IMR-90 (cell line): ENCODE measurements at regions not wholly inside any gene's neighbourhood (a gene's known extent, or its start where the extent isn't known, plus 50 kb on each side); places are given as distances from the start of the nearest gene placed in this dataset.

Source experiments
- ATAC-seq: fragments of 200-7000 bp; cut with Tn5 transposase; 2 replicates; pipeline ENCODE4 v1.9.1; 2020; ENCODE audit warnings: low read depth, mild to moderate bottlenecking, moderate library complexity
- BruUV-seq: library from RNA; stranded (reverse); fragments of 400-500 nt; replicated peaks from 2 replicates; lab custom pipeline; 2021; lab: Mats Ljungman, UMichigan
- CTCF ChIA-PET: fragments of 300-600 bp; formaldehyde crosslinking; extraction: SDS; loops from one replicate; lab custom pipeline; 2021; ENCODE audit warnings: antibody characterized with exemption; lab: Yijun Ruan, JAX
- POLR2A ChIA-PET: fragments of 300-600 bp; sonication (Branson Sonifier 250); formaldehyde crosslinking; loops from one replicate; lab custom pipeline; 2022; ENCODE audit warnings: antibody characterized with exemption; ENCODE audit not compliant: unreplicated experiment; lab: Charles Lee
- DNase-seq: peaks from one replicate; pipeline ENCODE4 v3.0.0; 2013
- H2AFZ ChIP-seq: replicated peaks from 2 replicates; pipeline ENCODE3; 2013; ENCODE audit warnings: low read length, mild to moderate bottlenecking; ENCODE audit not compliant: poor library complexity
- H2AK5ac ChIP-seq: 2 replicates; pipeline ENCODE4 v1.6.1; 2013; ENCODE audit warnings: low read depth, low read length, inconsistent platforms
- H2AK9ac ChIP-seq: replicated peaks from 2 replicates; pipeline ENCODE3; 2013; ENCODE audit warnings: mild to moderate bottlenecking, low read depth, low read length, moderate library complexity; ENCODE audit not compliant: poor library complexity
- H2BK120ac ChIP-seq: 2 replicates; pipeline ENCODE4 v1.6.1; 2013; ENCODE audit warnings: low read depth, low read length, inconsistent platforms
- H2BK15ac ChIP-seq: 3 replicates; pipeline ENCODE4 v1.6.1; 2013; ENCODE audit warnings: low read depth, low read length, inconsistent platforms
- H2BK20ac ChIP-seq: 2 replicates; pipeline ENCODE4 v1.6.1; 2013; ENCODE audit warnings: low read depth, mild to moderate bottlenecking, inconsistent platforms, low read length, moderate library complexity
- H2BK5ac ChIP-seq: 2 replicates; pipeline ENCODE4 v1.6.1; 2013; ENCODE audit warnings: mild to moderate bottlenecking, low read depth, low read length, inconsistent platforms; ENCODE audit not compliant: poor library complexity, severe bottlenecking
- H3K14ac ChIP-seq: replicated peaks from 2 replicates; pipeline ENCODE4 v1.6.1; 2013; ENCODE audit warnings: low read depth, low read length, inconsistent platforms
- H3K18ac ChIP-seq: 2 replicates; pipeline ENCODE4 v1.6.1; 2013; ENCODE audit warnings: low read depth, low read length, control low read depth
- H3K23ac ChIP-seq: 2 replicates; pipeline ENCODE4 v1.6.1; 2013; ENCODE audit warnings: low read depth, low read length, inconsistent platforms
- H3K27ac ChIP-seq: 2 replicates; pipeline ENCODE4 v1.5.1; 2013; ENCODE audit warnings: mild to moderate bottlenecking, control low read depth, low read length; ENCODE audit not compliant: insufficient read depth
- H3K27me3 ChIP-seq: 2 replicates; pipeline ENCODE4 v1.6.1; 2013; ENCODE audit warnings: low read length; ENCODE audit not compliant: control insufficient read depth, insufficient read depth
- H3K36me3 ChIP-seq: 2 replicates; pipeline ENCODE4 v1.6.1; 2013; ENCODE audit warnings: low read length, mixed read lengths; ENCODE audit not compliant: control insufficient read depth, insufficient read depth
- H3K4ac ChIP-seq: 2 replicates; pipeline ENCODE4 v1.6.1; 2013; ENCODE audit warnings: low read depth, low read length, inconsistent platforms
- H3K4me1 ChIP-seq: 2 replicates; pipeline ENCODE4 v1.6.1; 2013; ENCODE audit warnings: low read length, mixed read lengths; ENCODE audit not compliant: control insufficient read depth, insufficient read depth
- H3K4me2 ChIP-seq: 2 replicates; pipeline ENCODE4 v1.6.1; 2013; ENCODE audit warnings: low read depth, mild to moderate bottlenecking, control low read depth, low read length, moderate library complexity
- H3K4me3 ChIP-seq: 2 replicates; pipeline ENCODE4 v1.5.1; 2013; ENCODE audit warnings: low read depth, mild to moderate bottlenecking, control low read depth, low read length, moderate library complexity; ENCODE audit not compliant: insufficient read depth
- H3K56ac ChIP-seq: 2 replicates; pipeline ENCODE4 v1.6.1; 2013; ENCODE audit warnings: low read length, inconsistent platforms; ENCODE audit not compliant: insufficient read depth; ENCODE audit errors: extremely low read depth
- H3K79me1 ChIP-seq, 2 experiments: 2 replicates each; pipeline ENCODE4 v1.6.1; 2013; ENCODE audit warnings: low read length in 2 of 2, inconsistent platforms in 1 of 2, low read depth in 1 of 2
- H3K9ac ChIP-seq: 2 replicates; pipeline ENCODE4 v1.6.1; 2013; ENCODE audit warnings: low read depth, low read length, control low read depth
- H3K9me1 ChIP-seq: 2 replicates; pipeline ENCODE4 v1.6.1; 2013; ENCODE audit warnings: low read length, inconsistent platforms; ENCODE audit not compliant: insufficient read depth
- H3K9me3 ChIP-seq: 2 replicates; pipeline ENCODE4 v1.6.1; 2013; ENCODE audit warnings: low read length; ENCODE audit not compliant: control insufficient read depth, insufficient read depth
- H4K20me1 ChIP-seq: 2 replicates; pipeline ENCODE4 v1.6.1; 2013; ENCODE audit warnings: low read length, inconsistent platforms; ENCODE audit not compliant: insufficient read depth
- H4K5ac ChIP-seq: 2 replicates; pipeline ENCODE4 v1.6.1; 2013; ENCODE audit warnings: mild to moderate bottlenecking, low read depth, low read length, control low read depth
- H4K8ac ChIP-seq, 2 experiments: 2 replicates each; pipeline ENCODE4 v1.6.1; 2013; ENCODE audit warnings: low read depth in 2 of 2, low read length in 2 of 2, control low read depth in 1 of 2, inconsistent platforms in 1 of 2
- H4K91ac ChIP-seq: 2 replicates; pipeline ENCODE4 v1.6.1; 2013; ENCODE audit warnings: low read depth, low read length, inconsistent platforms; ENCODE audit not compliant: insufficient read depth
- CEBPB ChIP-seq: IDR thresholded peaks from 2 replicates; pipeline ENCODE4 v1.6.1; 2012; ENCODE audit warnings: low read depth, low read length, improper control_type of control experiment
- CHD1 ChIP-seq: IDR thresholded peaks from 2 replicates; pipeline ENCODE4 v1.6.1; 2012; ENCODE audit warnings: low read depth, low read length, improper control_type of control experiment
- CTCF ChIP-seq: conservative IDR thresholded peaks from 2 replicates; pipeline ENCODE4 v1.5.1; 2012; ENCODE audit warnings: mild to moderate bottlenecking, low read depth, low read length, improper control_type of control experiment
- MAZ ChIP-seq: IDR thresholded peaks from 2 replicates; pipeline ENCODE4 v1.6.1; 2012; ENCODE audit warnings: low read depth, mild to moderate bottlenecking, low read length, improper control_type of control experiment, moderate library complexity, borderline replicate concordance
- MXI1 ChIP-seq: IDR thresholded peaks from 2 replicates; pipeline ENCODE4 v1.6.1; 2012; ENCODE audit warnings: low read depth, mild to moderate bottlenecking, low read length, moderate library complexity, borderline replicate concordance
- NFE2L2 ChIP-seq: fragments of 150-350 bp; IDR thresholded peaks from 2 replicates; pipeline ENCODE4 v1.6.1; 2016; ENCODE audit warnings: low read depth, mild to moderate bottlenecking, low read length
- POLR2A ChIP-seq: IDR thresholded peaks from 2 replicates; pipeline ENCODE4 v1.6.1; 2012; ENCODE audit warnings: mild to moderate bottlenecking, low read depth, low read length
- RAD21 ChIP-seq: IDR thresholded peaks from 2 replicates; pipeline ENCODE4 v1.6.1; 2012; ENCODE audit warnings: low read length, improper control_type of control experiment
- RCOR1 ChIP-seq: IDR thresholded peaks from 2 replicates; pipeline ENCODE4 v1.6.1; 2012; ENCODE audit warnings: mild to moderate bottlenecking, low read length, improper control_type of control experiment; ENCODE audit not compliant: insufficient replicate concordance
- RFX5 ChIP-seq: IDR thresholded peaks from 2 replicates; pipeline ENCODE4 v1.8.0; 2012; ENCODE audit warnings: low read depth, mild to moderate bottlenecking, low read length, moderate library complexity
- SMC3 ChIP-seq: fragments of 150-350 bp; IDR thresholded peaks from 2 replicates; pipeline ENCODE4 v1.6.1; 2016; ENCODE audit warnings: low read depth, mild to moderate bottlenecking, antibody characterized with exemption, low read length, moderate library complexity
- USF2 ChIP-seq: fragments of 150-350 bp; IDR thresholded peaks from 2 replicates; pipeline ENCODE4 v1.6.1; 2017; ENCODE audit warnings: mild to moderate bottlenecking, antibody characterized with exemption, low read length, low read depth
- WGBS, 2 experiments: methylation state at CpG; one replicate each; pipeline versions ENCODE4 v1.1.5 to v1.1.7; 2013; ENCODE audit warnings: missing lambda C conversion rate in 2 of 2; ENCODE audit not compliant: insufficient read length in 1 of 2; ENCODE audit errors: extremely low coverage in 2 of 2; 5-methylcytosine and 5-hydroxymethylcytosine counted together
- dilution Hi-C: fragments of 300-500 bp; cut with HindIII; formaldehyde crosslinking; loops from one replicate; pipeline ENCODE4 v1.14.3; 2018; ENCODE audit warnings: low sequenced_read_pairs; ENCODE audit not compliant: unreplicated experiment
- in situ Hi-C: fragments of 300-500 bp; cut with MboI; formaldehyde crosslinking; loops from 3 replicates; pipeline ENCODE4 v1.14.3; 2019; ENCODE audit warnings: low sequenced_read_pairs, inconsistent platforms, mixed read lengths
- intact Hi-C: fragments of 100-400 bp; cut with micrococcal nuclease; formaldehyde crosslinking; loops from 2 replicates; pipeline ENCODE4 v1.10.0; 2022
- TF ChIP-seq, protein P1 (sequence below): fragments of 150-350 bp; IDR thresholded peaks from 2 replicates; pipeline ENCODE4 v1.6.1; 2016; ENCODE audit warnings: low read depth, mild to moderate bottlenecking, low read length, moderate library complexity, borderline replicate concordance

- Histone ChIP-seq H3K56ac (no peak overlapping the region), H2BK120ac (no peak overlapping the region), H2AK9ac (no peak overlapping the region), H3K4ac (peak overlapping the region; percentile 53; the same call in 1 of the 2 replicates), H3K14ac (no peak overlapping the region), H4K5ac (0 out of 2 replicates have a peak overlapping the region, but pooled peaks have one; percentile 12), H3K9me1 (no peaks in the 10 kb centered on the region), H2AK5ac (peak overlapping the region; percentile 53; the same call in 1 of the 2 replicates), H3K9ac (no peak overlapping the region), H2BK5ac (peak overlapping the region; percentile 29), H3K4me3 (no peak overlapping the region), H3K27me3 (no peaks in the 10 kb centered on the region), H4K8ac (peak overlapping the region in 1 of 2 experiments; percentile 7; a peak in 1 of 4 replicates), H3K18ac (peak overlapping the region; percentile 80), H4K91ac (no peak overlapping the region; the same call in 1 of the 2 replicates), H3K4me2 (no peak overlapping the region), H4K20me1 (no peaks in the 10 kb centered on the region), H3K36me3 (no peaks in the 10 kb centered on the region), H3K27ac (no peak overlapping the region), H2BK15ac (0 out of 3 replicates have a peak overlapping the region, but pooled peaks have one; percentile 18), H3K79me1 (no peaks in the 10 kb centered on the region), H3K9me3 (no peaks in the 10 kb centered on the region), H2AFZ (no peak overlapping the region), H3K23ac (no peak overlapping the region), H3K4me1 (peaks cover 14% of the 10 kb centered on the region), H2BK20ac (0 out of 2 replicates have a peak overlapping the region, but pooled peaks have one; percentile 19)
- TF ChIP-seq CHD1 (no peak), MAZ (no peak), RAD21 (no peak), USF2 (no peak), MXI1 (no peak), CTCF (no peak), POLR2A (no peak), RFX5 (no peak), RCOR1 (no peak), CEBPB (no peak), NFE2L2 (no peak), SMC3 (no peak)
- TF ChIP-seq, protein P1, sequence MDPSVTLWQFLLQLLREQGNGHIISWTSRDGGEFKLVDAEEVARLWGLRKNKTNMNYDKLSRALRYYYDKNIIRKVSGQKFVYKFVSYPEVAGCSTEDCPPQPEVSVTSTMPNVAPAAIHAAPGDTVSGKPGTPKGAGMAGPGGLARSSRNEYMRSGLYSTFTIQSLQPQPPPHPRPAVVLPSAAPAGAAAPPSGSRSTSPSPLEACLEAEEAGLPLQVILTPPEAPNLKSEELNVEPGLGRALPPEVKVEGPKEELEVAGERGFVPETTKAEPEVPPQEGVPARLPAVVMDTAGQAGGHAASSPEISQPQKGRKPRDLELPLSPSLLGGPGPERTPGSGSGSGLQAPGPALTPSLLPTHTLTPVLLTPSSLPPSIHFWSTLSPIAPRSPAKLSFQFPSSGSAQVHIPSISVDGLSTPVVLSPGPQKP, result no peak
- in situ Hi-C loops (loop anchor here (10.0 kb wide), 1 partner anchor 460 kb away; no protein-coding TSS in a partner anchor), intact Hi-C loops (loop anchor here (10.0 kb wide), 1 partner anchor 260 kb away; no protein-coding TSS in a partner anchor), dilution Hi-C loops (no loop called here)
- CTCF ChIA-PET, result interaction anchor here (0.6 to 2.9 kb wide), 2 partner anchors 210 to 225 kb away, joined by 3 to 10 read pairs; no protein-coding TSS in a partner anchor
- POLR2A ChIA-PET, result interaction anchor here (0.6 kb wide), 1 partner anchor 1998 kb away, joined by 3 read pairs; no protein-coding TSS in a partner anchor
- DNase-seq, result no peak
- ATAC-seq, result no peak
- no CpG with 5 or more reads among the region's 8 CpGs for WGBS, 2 experiments
- no TSS peak for BruUV-seq
These were observed 220.0 kb upstream of the CITED2 start for GRCh38 chr6:139594333-139594965.
